ENCODE measurements at regions not wholly inside any gene's neighbourhood (a gene's known extent, or its start where the extent isn't known, plus 50 kb on each side); places are given as distances from the start of the nearest gene placed in this dataset.

DNA sequence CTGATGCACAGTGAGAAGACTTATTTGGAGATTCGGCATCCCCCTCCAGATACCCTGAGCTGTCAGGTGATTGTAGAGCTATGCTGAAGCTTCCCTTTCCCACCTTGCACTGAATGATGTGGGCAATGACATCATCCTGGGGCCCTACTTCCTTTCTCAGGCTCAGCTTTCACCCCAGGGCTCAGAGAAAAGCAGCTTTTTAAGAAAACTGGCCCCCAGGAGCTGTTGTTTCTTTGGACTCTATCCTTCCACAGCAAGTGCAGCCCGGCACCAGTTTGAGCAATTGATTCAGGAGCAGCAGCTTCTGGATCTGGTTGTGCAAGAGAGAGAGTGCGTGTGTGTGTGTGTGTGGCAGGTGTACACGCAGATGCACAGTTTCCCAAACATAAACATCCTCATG is 251.3 kb downstream of the ANAPC1 start:
- peak; percentile 29 for DNase-seq

DNA sequence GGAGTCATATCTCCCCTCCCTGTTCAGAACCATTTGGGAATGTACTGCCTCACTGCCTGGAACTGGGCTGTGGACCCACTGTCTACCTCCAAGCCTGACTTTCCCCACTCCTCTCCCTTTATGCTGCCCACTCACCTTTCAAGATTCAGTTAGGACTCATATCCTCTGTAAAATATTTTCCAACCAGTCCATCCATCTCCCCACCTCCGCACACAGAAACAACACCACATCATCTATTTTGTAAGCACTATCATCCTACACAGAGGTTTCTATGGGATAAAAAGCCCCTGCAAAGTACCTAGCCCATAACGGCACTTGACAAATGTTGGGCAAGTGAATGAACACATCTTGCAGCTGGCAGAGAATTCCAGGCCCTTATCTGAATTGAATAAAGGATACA is 250.8 kb downstream of the ANAPC1 start:
- no peak for DNase-seq

DNA sequence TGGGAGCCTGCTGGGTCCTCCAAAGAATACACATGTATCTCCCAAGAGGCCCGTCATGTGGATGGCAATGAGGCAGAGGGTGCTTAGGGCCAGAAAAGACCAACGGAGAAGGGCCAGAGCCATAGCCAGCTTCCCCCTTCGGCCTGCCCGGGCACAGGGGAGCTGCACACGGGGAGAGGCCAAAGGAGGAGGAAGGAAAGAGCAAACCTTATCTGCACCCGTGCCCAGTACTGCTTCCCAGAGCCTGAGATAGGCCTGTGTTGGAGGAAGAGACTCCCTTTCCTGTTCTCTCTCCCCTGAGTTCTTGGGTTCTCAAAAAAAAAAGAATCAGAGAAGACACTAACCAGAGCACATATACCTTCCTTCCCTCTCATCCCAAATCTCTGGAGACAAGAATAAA is 250.3 kb downstream of the ANAPC1 start:
- DNase-seq = no peak

DNA sequence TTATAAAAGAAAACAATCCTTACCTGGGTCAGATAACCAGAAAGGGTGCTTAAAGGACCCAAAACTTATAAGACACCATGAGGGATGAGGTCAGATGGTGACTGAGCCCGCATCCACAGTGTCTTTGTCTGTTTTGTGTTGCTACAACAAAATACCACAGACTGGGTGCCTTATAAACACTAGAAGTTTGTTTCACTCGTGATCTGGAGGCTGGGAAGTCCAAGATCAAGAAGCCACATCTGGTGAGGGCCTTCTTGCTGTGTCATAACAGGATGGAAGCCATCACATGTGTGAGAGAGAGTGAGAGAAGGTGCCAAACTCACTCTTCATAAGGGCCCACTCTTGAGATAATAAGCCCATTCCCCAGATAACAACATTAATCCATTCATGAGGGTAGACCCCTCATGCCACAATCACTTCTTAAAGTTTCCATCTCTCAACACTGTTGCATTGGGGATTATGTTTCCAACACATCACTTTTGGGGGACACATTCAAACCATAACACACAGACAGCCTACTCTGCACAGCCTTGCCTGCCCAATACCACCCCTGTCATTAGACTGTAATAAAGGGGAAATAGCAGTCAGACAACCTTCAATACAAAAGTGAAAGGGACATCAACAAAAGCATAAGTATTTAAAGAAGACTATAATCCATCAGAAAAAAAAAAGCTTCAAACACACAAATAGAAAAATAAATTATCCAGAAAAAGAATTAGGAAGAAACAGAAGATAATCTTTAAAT is 249.8 kb downstream of the ANAPC1 start:
- DNase-seq = no peak

DNA sequence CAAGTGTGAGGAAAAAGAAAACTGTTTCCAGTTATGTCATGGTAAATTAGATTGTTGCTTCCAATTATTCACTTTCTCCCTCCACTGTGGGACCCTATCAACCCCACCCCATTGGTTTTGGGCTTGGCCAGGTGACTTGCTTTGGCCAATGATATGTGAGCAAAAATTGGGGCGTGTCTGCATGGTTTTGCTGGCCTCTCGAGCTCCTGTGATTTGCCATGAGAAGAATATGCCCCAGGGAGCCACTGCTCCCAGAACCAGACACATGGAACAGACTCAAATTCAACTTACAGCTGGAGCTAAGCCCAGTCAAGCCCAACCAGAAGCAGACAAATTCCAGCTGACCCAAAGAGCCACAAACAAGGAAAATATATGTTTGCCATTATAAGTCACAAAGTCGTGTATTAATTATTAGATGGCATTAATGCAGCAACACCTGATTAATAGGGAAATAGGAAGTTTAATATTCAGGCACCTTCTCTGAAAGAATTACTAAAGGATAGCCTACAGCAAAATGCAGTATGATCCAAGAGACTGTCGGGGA is 248.9 kb downstream of the ANAPC1 start:
- no peak for DNase-seq

DNA sequence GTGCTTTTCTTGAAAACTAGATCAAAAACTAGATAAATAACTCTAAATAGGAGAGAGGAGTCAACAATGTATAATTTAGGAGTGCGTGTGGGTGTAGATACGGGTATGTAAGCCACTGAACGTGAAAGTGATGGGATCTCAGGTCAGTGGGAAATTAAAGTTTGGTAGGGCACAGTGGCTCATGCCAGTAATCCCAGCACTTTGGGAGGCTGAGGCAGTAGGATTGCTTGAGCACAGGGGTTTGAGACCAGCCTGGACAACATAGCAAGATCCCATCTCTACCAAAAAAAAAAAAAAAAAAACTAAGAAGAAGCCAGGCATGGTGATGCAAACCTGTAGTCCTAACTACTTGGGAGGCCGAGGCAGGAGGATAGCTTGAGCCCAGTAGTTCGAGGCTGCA is 247.1 kb downstream of the ANAPC1 start:
- DNase-seq = no peak

DNA sequence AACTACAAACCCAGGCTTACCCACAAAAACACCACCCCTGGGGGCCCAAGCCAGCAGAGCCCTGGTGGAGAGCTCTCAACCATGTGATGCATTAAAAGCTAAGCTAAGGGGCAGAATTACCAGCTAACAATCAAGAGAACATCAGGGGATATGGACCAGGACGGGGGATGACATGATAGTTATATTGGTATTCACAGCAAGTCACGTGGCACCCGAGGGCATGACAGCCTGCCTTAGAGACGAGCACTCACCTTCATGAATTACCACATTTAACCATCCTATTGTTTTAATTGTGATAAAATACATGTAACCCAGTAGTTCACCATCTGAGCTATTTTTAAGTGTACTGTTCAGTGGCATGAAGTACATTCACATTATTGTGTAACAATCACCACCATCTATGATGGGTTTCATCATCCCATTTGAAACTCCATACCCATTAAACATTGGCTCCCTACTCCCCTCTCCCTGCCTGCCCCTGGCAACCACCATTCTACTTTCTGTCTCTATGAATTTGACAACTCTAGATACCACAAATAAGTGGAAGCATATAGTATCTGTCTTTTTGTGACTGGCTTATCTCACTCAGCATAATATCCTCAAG is 245.6 kb downstream of the ANAPC1 start:
- no peak for DNase-seq

DNA sequence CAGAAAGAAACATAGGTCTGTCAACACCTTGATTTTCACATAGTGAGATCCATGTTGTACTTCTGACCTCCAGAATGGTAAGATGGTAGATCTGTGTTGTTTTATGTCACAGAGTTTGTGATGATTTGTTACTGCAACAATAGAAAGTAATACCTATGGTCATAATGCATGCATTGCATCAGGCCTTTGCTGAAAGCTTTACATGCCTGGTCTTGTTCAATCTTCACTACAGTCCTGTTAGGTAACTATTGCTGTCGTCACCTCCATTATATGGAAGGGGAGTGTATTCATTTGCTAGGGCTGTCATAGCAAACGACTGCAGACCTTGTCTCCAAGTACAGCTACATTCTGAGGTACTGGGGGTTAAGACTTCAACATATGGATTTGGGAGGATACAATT is 243.5 kb downstream of the ANAPC1 start:
- DNase-seq = no peak

DNA sequence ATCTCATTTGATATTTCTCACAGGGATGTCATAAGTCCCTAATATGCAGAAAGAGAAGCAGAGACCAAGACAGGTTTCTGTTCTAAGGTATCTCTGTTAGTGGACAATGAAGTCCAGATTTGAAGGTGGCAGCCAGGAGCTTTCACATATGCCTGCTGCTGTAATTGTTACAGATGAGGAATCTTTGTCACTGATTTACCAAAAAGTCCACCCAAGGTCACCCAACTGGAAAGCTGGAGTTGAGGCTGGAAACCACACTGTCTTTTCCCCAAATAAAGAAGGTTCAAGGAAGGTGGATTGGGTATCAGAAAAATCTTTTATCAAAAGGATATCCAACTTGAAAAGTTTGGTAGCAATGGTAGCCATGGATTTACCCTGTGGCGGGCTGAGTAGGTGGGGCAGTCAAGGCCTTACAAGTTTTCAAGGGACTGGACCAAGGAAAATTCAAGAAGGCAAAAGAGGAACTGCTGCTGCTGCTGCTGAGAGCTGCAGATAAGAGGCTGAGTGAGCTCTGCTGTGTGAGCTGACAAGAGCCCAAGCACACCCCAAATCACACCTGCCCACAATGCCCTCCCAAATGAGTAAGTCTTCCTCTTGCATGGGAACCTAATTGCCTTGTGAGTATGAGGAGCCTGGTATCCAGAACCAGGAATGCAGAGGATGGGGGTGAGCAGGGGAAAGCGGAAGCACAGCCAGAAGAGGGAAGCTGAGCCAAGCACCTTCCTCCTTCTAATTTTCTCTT is 241.2 kb downstream of the ANAPC1 start:
- DNase-seq = no peak

DNA sequence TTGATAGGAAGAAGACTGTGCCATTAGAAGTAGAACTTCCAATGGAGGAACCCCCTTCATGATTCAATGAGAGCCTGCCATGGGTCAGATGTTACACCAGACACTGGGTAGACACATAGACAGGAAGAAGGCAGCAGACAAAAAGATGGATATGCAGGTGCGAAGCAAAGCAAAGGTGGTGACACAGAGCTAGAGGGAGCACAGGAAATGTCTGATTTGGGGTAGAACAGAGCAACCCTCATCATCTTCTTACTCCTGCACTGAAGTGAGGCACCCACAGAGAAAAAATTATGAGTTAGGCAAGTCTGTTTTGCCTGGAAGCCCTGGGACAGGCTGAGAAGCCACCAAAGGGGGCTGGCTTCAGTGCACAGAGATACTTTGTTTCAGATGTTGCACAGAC is 240.2 kb downstream of the ANAPC1 start:
- DNase-seq = no peak

DNA sequence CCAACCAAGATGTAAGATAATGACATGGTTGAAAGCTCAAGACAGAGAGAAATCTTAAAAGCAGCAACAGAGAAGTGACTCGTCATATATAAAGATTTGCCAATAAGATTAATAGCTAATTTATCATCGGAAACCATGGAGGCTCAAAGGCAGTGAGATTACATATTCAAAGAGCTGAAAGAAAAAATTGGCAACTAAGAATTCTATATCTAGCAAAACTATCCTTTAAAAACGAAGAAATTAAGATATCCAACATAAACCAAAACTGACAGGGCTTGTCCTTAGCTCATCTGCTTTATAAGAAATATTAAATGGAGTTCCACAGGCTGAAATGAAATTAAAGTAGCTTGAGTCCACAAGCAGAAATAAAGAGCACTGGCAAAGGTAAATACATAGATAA is 236.6 kb downstream of the ANAPC1 start:
- no peak for DNase-seq

DNA sequence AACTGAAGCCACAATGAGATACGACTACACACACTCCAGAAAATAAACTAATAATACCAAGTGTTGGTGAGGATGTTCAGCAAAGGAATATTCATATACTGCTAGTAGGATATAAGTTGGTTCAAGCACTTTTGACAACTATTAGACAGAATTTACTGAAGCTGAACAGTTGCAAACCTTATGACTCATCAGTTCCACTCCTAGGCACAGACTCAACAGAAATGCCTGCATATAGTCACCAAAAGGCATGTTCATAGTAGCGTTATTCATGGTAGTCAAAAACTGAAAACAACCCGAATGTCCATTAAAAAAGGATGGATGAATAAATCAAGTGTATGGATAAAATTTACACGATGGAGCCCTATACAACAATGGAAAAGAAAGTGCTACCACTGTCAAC is 232.0 kb downstream of the ANAPC1 start:
- no peak for DNase-seq

DNA sequence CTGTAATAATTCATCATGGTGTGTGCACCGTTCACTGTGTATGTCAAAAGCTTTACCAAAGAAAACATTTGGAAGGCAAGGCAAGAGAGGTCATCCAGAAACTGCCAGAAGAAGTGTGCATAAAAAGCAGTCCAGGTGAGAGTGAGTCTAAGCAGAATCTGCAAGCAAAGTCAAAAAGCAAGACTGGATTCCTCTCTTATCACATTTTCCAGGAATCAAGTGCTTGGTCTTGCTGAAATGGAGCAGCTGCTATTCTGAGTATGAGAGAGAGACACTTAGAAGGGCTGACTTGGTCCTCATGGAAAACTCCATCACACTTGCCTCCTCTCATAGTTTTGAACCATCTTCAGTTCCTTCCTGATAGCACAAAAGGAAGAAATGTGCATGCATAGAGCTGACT is 231.3 kb downstream of the ANAPC1 start:
- DNase-seq = no peak

DNA sequence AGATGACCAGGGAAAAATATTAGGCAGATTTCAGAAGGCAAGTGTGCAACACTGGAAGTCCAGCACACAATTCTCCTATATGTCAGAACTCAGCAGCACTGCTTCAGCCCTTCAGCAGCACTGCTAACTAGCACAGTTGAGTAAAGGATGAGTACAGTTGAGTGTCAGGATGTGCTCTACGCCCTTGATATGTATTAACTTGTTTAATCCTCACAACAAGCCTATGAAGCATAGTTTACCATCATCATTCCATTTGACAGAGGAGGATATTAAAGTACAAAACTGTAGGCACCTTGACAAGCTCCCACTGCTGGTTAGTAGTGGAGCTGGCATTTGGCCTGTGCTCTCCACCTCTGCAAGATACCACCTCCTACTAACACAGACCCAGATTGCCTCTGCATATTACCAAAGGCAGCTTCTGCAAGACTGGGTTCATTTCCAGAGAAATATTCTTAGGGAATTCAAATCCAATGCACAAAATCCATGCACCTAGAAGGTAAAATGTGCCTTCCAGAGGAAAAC is 230.8 kb downstream of the ANAPC1 start:
- no peak for DNase-seq

DNA sequence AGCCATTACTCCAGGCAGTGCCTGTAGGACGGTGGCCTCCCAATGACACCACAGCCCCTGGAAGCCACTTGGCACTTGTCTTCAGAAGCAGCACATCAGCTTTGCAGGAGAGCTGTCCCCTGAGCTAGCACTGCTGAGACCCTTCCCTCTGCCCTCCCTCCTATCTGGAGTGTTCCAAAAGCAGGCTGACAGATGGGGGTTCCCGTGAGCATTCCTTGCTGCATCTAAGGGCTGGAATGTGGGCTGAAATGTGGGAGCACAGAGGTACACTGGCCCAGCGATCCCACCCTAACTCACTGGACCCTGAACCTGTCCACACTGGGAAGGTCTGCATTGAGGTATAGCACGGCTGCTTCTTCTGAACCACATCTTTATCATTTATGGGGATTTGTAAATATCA is 230.1 kb downstream of the ANAPC1 start:
- DNase-seq = no peak

DNA sequence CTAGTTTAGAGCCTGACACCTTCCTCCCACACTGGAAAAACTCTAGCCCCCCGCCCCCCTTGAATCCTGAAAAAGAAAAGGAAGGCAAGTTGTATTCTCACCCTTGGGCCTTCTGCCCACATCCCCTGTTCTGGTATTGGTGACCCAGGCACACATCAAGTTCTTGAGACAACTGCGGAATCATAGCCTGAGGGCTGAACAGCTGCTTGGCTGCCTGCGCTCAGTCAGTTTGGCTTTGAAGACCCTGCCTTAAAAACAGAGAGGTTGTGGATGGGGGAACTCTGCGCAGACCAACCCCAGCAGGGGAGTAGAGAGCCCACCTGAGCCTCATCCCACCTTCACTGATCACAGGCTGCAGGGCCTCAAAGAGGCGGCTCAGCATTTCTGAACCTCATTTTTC is 229.2 kb downstream of the ANAPC1 start:
- DNase-seq = no peak

DNA sequence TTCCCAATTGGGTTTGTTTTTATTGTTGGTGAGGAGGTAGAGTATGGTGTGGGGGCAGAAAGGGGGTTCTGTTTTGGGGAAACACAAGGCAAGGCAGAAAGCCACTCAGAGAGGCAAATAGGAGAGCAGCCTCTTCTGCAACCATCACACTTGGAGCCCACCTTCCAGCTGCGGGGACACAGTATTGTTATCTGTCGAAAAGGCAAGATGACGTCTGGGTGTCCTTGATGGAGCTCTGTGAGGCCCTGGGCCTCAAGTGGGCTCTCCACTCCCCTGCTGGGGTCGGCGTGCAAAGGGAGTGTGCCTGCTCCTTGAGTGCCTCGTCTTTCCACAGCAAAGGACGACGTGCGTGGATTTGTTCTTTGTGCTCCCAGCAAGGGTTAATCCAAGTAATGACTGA is 227.6 kb downstream of the ANAPC1 start:
- DNase-seq = no peak

DNA sequence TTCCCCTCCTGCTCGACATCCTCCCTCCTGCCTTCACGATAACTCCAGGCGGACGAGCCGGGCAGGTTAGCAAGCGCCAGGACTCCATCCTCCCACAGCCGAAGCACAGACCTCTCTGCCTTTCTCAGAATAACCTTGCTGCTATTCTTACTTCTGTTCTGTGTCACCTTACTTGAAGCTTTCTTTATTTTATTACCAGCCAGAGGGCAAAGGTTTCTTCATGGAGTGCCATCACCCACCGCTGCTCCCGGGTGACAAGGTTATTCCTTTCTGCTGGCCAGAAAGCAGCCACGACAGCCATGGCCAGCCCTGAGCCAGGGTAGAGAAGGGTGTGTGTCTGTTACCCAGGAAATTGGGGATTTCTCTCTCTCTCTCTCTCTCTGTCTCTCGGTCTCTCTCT is 227.1 kb downstream of the ANAPC1 start:
- no peak for DNase-seq

DNA sequence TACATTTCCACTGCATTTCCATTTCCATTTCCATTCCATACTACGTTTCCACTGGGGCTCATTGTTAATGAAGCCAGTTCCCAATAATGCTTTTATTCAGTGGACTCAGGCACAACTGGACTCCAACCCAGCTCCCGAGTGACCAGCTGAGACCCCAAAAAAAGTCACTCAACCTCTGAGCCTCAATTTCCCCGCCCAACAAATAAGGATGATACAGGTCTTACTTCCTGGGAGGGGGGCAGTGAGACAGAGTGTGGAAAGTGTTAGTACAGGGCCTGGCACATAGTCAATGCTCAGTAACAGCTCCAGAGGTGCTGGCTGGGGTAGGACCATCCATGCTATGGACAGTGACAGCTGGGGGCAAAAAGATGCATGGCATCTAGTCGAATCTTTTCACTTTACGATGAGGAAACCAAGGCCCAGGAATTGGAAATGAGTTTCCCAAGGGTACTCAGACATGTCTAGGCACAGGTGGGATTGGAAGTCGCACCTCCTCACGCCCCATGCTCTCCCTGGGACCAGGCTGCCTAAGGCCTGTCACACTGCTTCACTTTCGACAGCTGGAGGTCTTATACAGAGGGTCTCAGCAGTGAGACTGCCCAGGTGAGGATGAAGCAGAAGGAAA is 226.5 kb downstream of the ANAPC1 start:
- no peak for DNase-seq

DNA sequence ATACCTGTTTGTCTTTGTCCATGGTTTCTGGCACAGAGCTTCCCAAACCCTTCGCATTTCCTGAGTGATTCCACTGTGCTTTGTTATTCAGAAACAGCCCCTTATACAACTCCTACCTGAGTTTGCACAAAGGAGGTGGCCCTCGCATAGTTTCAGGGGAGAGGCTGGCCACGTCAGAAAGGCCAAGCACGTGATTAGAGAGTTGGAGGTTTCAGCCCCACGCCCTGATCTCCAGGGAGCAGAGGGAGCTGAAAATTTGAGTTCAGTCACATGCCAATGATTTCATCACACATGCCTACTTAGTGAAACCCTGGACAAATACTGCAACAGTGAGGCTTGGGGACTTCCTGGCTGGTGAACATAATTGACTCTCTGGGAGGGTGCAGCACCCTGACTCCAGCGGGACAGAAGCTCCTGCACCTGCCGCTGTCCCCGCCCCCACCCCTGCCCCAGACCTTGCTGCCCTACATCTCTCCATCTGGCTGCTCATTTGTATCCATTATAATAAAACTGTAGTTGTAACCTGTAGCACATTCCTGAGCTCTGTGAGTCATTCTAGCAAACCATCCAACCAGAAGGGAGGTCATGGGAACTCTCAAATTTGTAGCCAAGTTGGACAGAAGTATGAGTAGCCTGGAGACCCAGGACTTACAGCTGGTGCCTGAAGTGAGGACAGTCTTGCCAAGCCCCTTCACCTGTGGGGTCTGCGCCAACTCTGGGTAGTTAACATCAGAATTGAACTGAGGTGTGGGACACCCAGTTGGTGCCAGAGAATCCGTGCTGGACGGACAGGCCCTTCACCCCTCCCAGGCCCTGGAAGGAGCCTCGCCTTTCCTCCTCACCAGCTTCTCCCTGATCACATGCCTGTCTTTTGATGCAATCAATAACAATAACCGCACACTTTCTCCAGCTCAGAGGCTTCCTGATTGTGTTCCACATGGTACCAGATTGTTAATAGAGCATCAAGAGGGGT is 224.3 kb downstream of the ANAPC1 start:
- no peak for DNase-seq

DNA sequence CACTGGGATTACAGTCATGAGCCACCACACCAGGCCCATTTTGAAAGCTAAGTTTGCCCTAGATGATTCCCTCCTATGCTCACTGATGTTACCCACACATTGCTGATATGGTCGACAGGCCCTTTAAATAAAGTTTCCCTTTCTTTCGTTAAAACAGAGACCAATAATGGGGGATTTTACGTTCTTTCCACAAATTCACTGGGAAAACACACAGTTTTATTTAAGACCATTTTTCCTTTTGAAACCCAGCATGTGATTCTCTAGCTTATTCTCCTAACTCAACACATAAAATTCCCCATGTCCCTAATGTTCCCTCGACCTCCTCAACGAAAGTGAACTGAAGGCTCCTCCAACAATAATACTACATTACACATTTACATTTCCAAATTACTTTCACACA is 223.2 kb downstream of the ANAPC1 start:
- DNase-seq = no peak

DNA sequence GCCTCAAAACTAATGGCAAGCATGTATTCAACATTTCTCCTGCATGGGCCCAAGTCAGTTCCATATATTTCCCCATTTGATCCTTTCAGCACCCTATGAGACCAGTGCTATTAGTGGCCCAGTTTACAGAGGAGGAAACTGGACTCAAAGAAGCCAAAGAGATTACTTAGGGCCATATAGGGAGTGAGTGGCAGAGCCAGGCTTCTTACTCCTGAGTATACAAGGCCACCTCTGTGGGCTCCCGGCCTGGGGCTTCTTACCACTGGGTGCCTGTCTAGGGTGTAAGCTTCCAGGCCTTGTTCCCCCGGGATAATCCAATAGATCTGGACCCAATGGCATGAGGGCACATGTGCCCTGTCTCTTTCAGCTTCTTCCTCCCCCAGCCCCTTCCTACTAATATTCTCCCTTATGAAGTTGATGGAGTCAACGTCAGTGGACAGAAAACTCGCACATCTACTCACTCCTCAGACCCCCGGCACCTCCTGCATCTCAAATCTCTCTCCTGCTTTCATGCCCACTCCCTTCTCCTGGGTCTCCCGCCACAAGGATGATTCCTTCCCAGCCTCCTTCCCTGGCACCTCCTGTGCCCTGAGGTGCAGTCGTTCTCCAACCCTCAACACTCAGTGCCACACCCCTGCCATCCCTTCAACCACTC is 222.6 kb downstream of the ANAPC1 start:
- no peak for DNase-seq
